Hepatocyte (in vitro differentiated cells): ENCODE measurements at regions not wholly inside any gene's neighbourhood (a gene's known extent, or its start where the extent isn't known, plus 50 kb on each side); places are given as distances from the start of the nearest gene placed in this dataset.

Source experiments
- CTCF ChIP-seq: fragments of 200-600 bp; sonication (generic); IDR thresholded peaks from 2 replicates; pipeline ENCODE4 v1.5.1; 2016; ENCODE audit warnings: antibody characterized with exemption, mild to moderate bottlenecking; ENCODE audit not compliant: poor library complexity
- EZH2phosphoT487 ChIP-seq: fragments of 200-600 bp; sonication (generic); IDR thresholded peaks from one replicate; pipeline ENCODE4 v1.6.1; 2018; ENCODE audit warnings: antibody characterized with exemption, mild to moderate bottlenecking, low read depth, moderate library complexity; ENCODE audit not compliant: unreplicated experiment, severe bottlenecking

GRCh38 chr12:75836533-75836932, 195.0 kb downstream of the PHLDA1 start:
- TF ChIP-seq CTCF (no peak), EZH2phosphoT487 (no peak)
